Skeletal muscle cell (primary cell): ENCODE measurements at regions not wholly inside any gene's neighbourhood (a gene's known extent, or its start where the extent isn't known, plus 50 kb on each side); places are given as distances from the start of the nearest gene placed in this dataset.
"Not testable (repeated sequence)": the region's sequence is repeated elsewhere in the genome, so short reads cannot be mapped to it uniquely, and the experiment has no call there.

Source experiments
- DNase-seq: peaks from one replicate; pipeline ENCODE4 v3.0.0-alpha.2; 2010; ENCODE audit warnings: low read depth
- H3K4me3 ChIP-seq: 2 replicates; pipeline ENCODE4 v1.5.1; 2011; ENCODE audit warnings: low read depth, mild to moderate bottlenecking, control low read depth, low read length, moderate library complexity

GRCh38 chrX:39788521-39788920 is 309.2 kb downstream of the BCOR start:
- no peak for DNase-seq
- no peak overlapping the region for H3K4me3 ChIP-seq

GRCh38 chrX:39791691-39792090 is 306.1 kb downstream of the BCOR start:
- DNase-seq = no peak
- no peak overlapping the region for H3K4me3 ChIP-seq

DNA sequence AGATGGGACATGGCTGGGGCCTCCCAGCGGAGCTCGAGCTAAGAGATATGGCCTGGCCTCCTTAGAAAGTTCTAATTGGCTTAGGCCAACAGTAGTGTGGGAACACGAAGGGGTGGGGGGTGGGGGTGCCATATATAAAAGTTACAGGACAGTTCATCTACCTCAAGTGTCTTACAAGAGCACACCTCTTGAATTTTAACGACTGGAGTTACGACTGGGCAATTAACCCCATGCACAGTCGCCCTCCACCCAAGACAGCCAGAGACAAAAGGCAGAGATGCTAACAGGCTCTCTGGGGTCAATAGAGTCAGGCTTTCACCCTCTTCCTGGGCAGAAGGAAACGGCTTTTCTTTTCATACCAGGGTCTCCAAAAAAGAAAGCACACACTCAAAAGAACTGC is 302.2 kb downstream of the BCOR start:
- no peak overlapping the region for H3K4me3 ChIP-seq
- DNase-seq = no peak

- H3K4me3 ChIP-seq = no peak overlapping the region
- no peak for DNase-seq
These were observed 300.9 kb downstream of the BCOR start for GRCh38 chrX:39796856-39797255.

GRCh38 chrX:39798488-39798887 is 299.3 kb downstream of the BCOR start:
- DNase-seq, H3K4me3 ChIP-seq: not testable (repeated sequence)

DNA sequence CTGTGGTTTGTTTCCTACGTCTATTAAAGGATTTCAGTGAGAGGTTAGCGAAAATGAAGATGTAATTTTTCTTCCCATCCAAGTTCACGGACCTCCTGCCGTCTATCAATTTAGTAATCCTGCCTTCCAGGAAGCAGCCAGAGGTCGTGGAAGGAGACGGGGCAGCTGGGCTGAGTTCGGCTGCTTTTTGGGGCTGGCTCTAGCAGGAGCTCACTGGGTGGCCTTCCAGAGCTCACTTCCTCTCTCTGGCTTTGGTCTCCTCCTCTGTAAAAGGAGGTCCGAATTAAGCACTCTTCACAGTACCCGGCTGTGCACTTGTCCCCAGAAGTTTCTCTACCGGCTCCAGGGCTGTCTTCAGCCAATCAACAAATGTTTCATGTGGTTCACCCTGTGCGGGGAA is 295.4 kb downstream of the BCOR start:
- H3K4me3 ChIP-seq = no peak overlapping the region
- DNase-seq = no peak

GRCh38 chrX:39802908-39803307 is 294.9 kb downstream of the BCOR start:
- no peak overlapping the region for H3K4me3 ChIP-seq
- no peak for DNase-seq

GRCh38 chrX:39805022-39805421 is 292.7 kb downstream of the BCOR start:
- DNase-seq = no peak
- no peak overlapping the region for H3K4me3 ChIP-seq

GRCh38 chrX:39805825-39806224 is 291.9 kb downstream of the BCOR start:
- H3K4me3 ChIP-seq = no peak overlapping the region
- DNase-seq = no peak

- no peak overlapping the region for H3K4me3 ChIP-seq
- no peak for DNase-seq
These were observed 289.3 kb downstream of the BCOR start for GRCh38 chrX:39808471-39808917.

DNA sequence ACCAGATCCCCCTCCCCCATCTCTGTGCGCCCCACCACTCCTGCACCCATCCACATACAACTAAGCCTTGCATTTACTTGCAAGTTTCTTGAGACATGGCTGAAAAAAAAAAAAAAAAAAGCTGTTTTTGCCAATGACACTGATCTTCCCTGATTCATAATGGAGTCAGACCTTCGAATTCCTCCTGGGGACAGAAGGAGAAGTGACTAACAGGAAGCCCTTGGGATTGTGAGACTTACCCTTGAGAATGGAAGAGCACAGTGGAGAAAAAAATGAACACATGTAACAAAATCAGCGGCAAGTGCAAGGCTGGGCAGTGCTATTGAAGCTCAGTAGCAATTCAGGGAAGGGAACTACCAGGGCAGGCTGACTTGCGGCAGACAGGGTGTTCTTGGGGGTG is 288.4 kb downstream of the BCOR start:
- DNase-seq = no peak

DNA sequence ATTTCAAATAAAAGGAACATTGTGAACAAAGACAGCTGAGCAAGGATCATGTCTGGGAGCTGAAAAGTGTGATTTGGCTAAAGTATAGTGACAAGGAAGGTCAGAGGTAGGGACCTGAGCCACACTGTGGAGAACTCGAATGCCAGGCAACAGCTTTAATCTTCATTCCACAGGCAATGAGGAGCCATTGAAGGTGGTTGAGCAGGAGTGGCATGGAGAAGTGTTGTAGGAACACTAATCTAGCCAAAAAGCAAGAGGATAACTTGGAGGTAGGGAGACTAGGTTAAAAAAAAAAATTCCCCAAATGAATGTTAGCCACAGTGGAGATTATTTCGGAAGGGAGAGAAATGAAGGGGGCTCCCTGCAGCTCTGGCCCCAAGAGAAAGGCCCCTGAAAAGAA is 286.9 kb downstream of the BCOR start:
- no peak for DNase-seq
- no peak overlapping the region for H3K4me3 ChIP-seq

More for the DNA sequence above, 288.4 kb downstream of the BCOR start:
- no peak overlapping the region for H3K4me3 ChIP-seq

DNA sequence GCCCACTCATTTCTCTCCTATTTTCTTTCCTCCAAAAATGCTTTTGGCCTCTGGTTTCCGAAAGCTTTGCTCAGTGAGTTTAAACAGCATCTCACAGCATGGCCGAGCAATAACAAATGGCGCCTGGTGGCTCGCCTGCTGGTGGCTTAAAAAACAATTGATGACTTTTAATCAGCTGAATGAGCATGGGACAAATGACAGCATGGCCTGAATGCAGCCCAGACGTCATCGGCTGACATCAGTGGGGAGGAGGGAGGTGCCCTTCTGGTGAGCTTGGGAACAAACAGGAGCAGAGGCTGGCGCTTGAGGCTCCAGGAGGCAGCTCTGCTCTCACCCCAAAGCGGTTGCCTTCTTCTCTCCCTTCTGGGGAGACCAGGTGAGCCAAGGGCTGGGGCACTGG is 286.4 kb downstream of the BCOR start:
- no peak overlapping the region for H3K4me3 ChIP-seq
- no peak for DNase-seq

DNA sequence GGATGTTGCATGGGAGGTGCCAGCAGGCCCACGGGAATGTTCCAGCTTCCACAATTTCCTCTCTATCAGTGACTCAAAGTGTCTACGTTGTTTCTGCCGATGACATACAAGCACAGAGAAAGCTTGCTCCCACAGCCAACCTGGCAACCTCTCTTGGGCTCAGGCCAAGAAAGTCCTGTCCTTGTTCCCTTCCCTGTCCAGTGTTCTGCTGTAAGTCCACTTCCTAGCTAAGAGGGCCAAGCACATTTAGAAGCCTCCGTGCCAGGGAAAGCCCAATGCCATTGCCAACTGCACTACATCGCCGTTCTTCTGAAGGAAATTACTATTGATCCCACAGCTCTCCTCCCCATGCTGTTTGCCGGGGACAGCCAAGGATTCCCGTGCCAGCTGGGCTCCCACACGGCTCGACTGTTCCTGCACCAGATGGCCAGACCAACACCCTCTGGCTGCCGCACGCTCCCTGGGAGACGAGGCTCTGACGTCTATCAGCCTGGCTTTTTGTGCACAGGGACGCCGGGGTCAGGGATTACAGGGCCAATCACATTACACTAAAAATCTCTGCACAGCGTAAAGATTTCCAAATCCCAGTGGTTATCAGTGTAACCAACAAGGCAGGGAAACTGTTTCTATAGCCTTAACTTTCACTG is 284.0 kb downstream of the BCOR start:
- H3K4me3 ChIP-seq = no peak overlapping the region
- DNase-seq = peak; percentile 71

DNA sequence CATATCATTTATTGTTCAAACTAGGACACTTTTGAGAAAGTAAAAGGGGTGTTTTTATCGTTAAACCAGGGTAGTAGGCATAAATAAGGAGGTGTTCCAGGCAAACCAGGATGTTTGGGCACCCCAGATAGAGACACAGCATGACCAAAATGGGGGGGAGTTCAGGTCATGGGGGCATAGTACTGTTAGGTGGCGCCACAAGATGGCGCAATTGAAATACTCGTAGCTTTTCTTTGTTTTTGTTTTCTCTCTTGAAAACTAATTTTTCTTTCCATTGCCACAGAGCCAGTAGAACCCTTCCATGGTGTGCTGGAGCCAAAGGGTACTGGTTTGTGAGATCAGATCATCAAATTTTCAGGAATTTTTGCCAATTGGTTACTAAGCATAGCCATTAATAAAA is 283.4 kb downstream of the BCOR start:
- DNase-seq = no peak
- no peak overlapping the region for H3K4me3 ChIP-seq

- no peak overlapping the region for H3K4me3 ChIP-seq
- DNase-seq = no peak
These were observed 282.1 kb downstream of the BCOR start for GRCh38 chrX:39815631-39816030.

GRCh38 chrX:39816871-39817731 is 280.7 kb downstream of the BCOR start:
- no peak overlapping the region for H3K4me3 ChIP-seq
- DNase-seq = no peak

GRCh38 chrX:39817754-39818470 is 279.8 kb downstream of the BCOR start:
- no peak overlapping the region for H3K4me3 ChIP-seq
- DNase-seq = no peak

DNA sequence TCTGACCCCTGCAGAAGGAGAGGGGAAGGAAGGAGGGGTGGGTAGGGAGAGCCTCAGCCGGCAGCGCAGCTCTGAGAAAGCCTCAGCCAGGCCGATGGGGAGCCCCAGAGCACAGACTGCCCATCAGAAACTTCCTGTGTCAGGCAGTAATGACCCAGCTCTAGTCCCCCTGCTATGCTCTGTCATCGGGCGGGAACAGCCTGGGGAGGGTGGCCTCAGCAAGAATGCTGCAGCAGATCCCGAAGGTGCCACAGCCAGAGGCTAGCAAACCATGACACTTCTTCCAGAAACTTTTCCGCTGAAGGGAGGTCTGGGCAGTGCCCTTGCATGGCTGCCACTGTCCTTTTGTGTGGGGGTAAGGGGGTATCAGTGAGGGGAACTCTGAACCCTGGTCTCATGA is 279.0 kb downstream of the BCOR start:
- no peak for DNase-seq
- no peak overlapping the region for H3K4me3 ChIP-seq
